ENCODE measurements at regions not wholly inside any gene's neighbourhood (a gene's known extent, or its start where the extent isn't known, plus 50 kb on each side); places are given as distances from the start of the nearest gene placed in this dataset.
A peak's percentile ranks its signal among the peaks of the same experiment; 100 is the strongest.
"Not testable (repeated sequence)": the region's sequence is repeated elsewhere in the genome, so short reads cannot be mapped to it uniquely, and the experiment has no call there.

- DNase-seq = no peak
Observed at GRCh38 chr6:97347111-97347510, 64.1 kb upstream of the MMS22L start.

- DNase-seq = no peak
Observed at GRCh38 chr6:97361286-97361685, 78.3 kb upstream of the MMS22L start.

GRCh38 chr6:97364327-97364726, 81.3 kb upstream of the MMS22L start:
- no peak for DNase-seq

- DNase-seq = not testable (repeated sequence)
Observed at GRCh38 chr6:97382071-97382470, 99.1 kb upstream of the MMS22L start.

- no peak for DNase-seq
Observed at GRCh38 chr6:97392735-97393134, 109.7 kb upstream of the MMS22L start.

GRCh38 chr6:97394160-97394748, 111.2 kb upstream of the MMS22L start:
- DNase-seq = peak in 1 of 2 donors; percentile 45

- no peak for DNase-seq
Observed at GRCh38 chr6:97396880-97397279, 113.9 kb upstream of the MMS22L start.

GRCh38 chr6:97399208-97399607, 116.2 kb upstream of the MMS22L start:
- DNase-seq = no peak

- no peak for DNase-seq
Observed at GRCh38 chr6:97401533-97401932, 118.5 kb upstream of the MMS22L start.

- no peak for DNase-seq
Observed at GRCh38 chr6:97405818-97406409, 122.9 kb upstream of the MMS22L start.

- DNase-seq = no peak
Observed at GRCh38 chr6:97406633-97407032, 123.6 kb upstream of the MMS22L start.

- no peak for DNase-seq
Observed at GRCh38 chr6:97411610-97412009, 128.6 kb upstream of the MMS22L start.

- no peak for DNase-seq
Observed at GRCh38 chr6:97412511-97412910, 129.5 kb upstream of the MMS22L start.

GRCh38 chr6:97422171-97422570, 139.2 kb upstream of the MMS22L start:
- DNase-seq = no peak

GRCh38 chr6:97423190-97423589, 140.2 kb upstream of the MMS22L start:
- DNase-seq = no peak

GRCh38 chr6:97427648-97428047, 144.6 kb upstream of the MMS22L start:
- no peak for DNase-seq

GRCh38 chr6:97437087-97437486, 154.1 kb upstream of the MMS22L start:
- no peak for DNase-seq

- DNase-seq = no peak
Observed at GRCh38 chr6:97438011-97438671, 155.1 kb upstream of the MMS22L start.

GRCh38 chr6:97440590-97441176, 157.7 kb upstream of the MMS22L start:
- no peak for DNase-seq

GRCh38 chr6:97443408-97444080, 160.5 kb upstream of the MMS22L start:
- no peak for DNase-seq

GRCh38 chr6:97445407-97445806, 162.4 kb upstream of the MMS22L start:
- no peak for DNase-seq

GRCh38 chr6:97449444-97449966, 166.5 kb upstream of the MMS22L start:
- no peak for DNase-seq

- DNase-seq = no peak
Observed at GRCh38 chr6:97450087-97450486, 167.1 kb upstream of the MMS22L start.
